ELF-1 (cell line): ENCODE measurements at regions not wholly inside any gene's neighbourhood (a gene's known extent, or its start where the extent isn't known, plus 50 kb on each side); places are given as distances from the start of the nearest gene placed in this dataset.

Experiments used
- DNase-seq: peaks from one replicate; pipeline ENCODE4 v3.0.0-alpha.2; 2016; ENCODE audit warnings: low read depth, low spot score

DNA sequence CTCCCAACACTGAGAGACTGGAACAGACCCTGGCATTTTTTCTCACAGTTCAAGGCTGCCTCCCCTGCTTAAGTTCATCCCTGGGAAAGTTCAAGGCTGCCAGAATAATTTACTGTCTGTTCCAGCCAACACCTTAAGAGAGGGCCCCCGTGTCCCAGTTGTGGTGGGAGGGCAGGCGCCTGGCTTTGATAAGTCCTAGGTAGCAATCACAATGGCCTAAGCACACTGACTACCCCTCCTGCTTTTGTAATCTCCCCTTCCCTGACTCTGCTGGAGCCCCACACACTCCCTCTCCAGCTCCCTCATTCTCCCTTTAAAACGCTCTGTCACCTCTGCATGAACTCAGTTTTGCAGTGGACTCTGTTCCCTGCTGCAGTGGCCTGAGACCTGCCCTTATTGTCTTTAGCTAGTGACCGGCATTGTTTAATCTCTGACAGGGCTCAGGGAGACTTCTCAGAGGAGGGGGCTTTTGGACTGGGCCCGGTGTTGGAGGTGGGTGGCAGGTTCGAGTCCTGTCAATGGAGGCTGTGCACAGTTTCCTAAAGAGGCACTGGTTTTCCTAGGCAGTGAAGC lies 507.2 kb downstream of the TBC1D22A start:
- DNase-seq = no peak

GRCh38 chr22:47267513-47268282 lies 505.2 kb downstream of the TBC1D22A start:
- no peak for DNase-seq

DNA sequence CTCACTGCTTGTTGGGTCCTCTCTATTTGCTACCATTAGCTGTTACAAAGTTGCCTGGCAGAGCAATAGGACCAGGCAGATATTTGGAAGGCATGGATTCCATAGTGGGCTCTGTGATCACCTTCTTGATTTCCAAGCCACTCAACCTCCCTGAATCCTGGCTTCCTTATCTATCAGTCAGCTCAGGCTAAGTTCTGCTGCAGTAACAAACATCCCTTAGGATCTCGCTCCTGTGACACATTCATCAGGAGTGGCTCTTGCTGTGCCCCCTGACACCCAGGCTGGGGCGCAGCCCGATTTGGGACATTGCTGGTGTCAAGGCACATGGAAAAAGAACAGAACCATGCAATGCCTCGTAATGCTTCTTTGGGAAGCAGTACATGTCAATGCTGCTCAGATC lies 503.9 kb downstream of the TBC1D22A start:
- DNase-seq = no peak

- DNase-seq = no peak
Observed at GRCh38 chr22:47260551-47260950, 498.1 kb downstream of the TBC1D22A start.

DNA sequence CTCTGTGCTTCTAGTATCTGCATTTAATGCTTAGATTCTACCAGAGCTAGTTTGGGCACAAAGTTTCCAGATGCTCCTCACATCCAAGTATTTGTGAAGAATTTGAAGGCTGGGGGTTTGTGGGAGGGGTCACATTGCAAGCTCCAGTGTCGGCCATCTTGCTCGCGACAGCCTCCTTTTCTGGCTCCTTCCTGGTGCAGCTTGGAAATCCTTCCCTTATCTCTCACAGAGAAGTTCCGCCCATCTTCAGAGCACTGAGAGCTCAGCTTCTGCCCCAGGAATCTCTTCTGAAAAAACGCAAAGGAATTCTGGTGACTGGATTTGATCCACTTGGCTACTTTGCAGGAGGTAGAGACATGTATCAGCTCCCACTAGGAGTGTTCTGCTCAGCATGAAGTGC lies 497.5 kb downstream of the TBC1D22A start:
- no peak for DNase-seq

DNA sequence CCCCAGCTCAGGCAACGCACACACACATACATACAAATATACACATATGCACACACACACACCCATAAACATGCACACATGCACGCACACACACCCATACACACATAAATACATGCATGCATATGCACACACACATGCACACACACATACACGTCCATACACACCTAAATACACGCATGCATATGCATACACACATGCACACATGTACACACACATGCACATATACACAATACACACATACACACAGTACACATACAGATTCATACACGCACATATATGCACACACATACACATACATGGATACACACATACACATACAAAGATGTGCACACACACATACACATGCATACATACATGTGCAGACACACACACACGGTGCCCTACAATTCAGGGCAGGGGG lies 496.6 kb downstream of the TBC1D22A start:
- DNase-seq = no peak

DNA sequence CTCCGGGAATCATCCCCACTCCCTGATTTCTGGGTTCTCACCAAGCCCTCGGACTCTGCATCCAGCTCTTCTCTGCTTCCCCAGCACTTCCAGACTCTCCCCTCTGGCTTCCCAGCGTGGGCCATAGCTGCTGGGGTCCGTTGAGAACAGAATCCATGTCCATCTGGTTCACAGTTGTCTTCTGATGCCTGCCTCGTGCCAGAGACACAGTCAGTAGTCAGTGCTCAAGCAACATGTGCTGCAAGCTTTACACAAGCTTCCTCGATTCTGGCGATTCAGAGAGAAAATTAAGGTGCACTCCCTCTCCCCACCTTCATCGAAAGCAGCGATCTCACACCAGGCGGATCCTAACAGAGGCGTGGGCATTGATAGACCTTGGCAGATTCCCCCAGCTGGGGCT lies 495.5 kb downstream of the TBC1D22A start:
- DNase-seq = no peak

- DNase-seq = no peak
Observed at GRCh38 chr22:47257566-47257965, 495.1 kb downstream of the TBC1D22A start.

GRCh38 chr22:47251911-47252310 lies 489.5 kb downstream of the TBC1D22A start:
- DNase-seq = no peak

DNA sequence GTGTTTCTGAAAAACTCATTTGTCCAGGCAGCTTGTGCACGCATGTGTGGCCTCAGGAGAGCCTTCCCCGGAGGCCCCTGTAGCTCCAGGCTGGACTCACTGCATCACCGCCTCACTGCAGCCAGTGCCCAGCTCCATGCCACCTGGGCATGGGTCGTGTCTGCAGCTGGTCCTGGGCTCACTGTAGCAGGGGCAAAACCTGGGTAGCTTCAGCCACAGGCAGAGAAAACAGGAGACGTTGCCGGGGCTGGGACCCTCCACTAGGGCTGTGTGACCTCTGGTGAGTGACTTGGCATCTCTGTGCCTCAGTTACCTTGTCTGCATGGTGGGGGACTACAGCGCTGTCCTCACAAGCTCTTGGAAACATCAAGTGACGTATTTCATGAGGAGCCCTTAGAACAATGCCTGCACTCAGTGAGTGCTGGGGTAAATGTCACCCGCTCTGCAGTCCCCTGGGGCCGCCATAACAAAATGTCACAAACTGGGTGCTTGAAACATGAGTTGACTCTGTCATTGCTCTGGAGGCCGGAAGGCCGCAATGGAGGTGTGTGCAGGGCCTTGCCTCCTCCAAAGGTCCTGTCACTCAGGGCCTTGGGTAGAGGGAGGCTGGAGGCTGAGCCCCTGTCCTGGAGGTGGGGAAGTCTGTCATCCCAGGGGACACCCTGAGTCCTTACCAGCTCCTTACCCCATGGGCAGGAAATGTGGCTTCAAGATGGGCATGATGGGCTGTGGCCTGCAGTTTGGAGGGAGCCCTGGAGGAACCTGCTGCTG lies 488.7 kb downstream of the TBC1D22A start:
- no peak for DNase-seq

DNA sequence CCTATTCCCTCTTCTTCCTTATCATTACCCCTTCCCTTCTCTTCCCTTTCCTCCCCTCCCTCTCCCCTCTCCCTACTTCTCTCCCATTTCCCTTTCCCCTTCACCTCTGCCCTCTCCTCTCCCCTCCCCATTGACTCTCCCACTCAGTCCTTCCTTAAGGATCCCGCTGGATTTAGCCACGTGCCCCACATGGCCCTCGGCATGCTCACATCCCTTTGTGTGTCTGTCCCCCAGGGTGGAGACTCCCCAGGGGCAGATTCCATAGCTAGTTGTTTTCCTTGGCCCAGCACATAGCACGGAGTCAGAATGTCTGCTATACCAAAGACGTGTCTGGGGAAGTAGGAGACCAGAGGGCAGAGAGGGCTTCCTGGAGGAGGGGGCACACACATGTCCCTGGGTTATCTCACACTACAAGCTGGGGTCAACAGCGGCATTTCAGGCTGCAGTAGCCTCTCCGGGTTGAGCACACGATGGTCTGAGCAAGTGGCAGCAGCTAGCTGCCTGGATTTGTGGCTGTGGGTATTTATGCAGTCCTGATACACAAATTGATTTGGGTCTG lies 487.0 kb downstream of the TBC1D22A start:
- DNase-seq = peak; percentile 18

DNA sequence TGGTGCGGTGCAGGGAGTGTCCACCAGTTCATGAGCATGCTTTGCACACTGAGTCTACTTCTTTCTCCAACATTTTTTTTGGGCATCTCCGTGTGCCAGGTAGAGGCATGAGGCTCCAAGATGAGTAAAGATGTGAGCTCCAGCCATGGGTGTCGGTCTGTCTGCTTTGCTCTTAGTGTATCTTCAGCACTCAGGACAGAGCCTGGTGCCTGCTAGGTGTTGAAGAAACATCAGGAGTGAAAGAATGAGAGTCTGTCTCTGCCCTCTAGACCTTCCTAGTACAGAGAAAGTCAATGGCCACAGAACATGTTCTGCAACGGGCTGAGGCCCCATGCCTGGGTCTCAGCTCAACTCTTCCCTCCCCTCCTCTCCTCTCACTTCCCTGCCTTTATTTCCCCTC lies 486.5 kb downstream of the TBC1D22A start:
- no peak for DNase-seq

- DNase-seq = no peak
Observed at GRCh38 chr22:47247579-47248240, 485.3 kb downstream of the TBC1D22A start.

DNA sequence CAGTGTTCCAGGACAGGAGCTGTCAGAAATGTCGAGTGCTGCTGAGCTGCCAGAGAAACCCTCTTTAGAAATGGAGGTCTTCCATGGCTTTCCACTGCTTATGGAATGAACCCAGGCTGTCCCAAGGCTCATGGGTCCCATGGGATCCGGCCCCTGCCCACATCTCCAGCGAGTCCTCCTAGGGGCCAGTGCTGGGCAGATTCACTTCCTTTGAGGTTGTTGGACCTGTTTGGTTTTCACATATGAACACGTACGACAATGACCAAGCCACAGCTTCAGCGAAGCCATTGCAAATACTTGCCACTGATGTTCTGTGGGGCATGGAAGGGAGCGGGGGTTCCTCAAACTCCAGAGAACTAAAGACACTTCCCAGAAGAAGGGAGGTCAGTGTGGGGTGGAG lies 483.3 kb downstream of the TBC1D22A start:
- no peak for DNase-seq

DNA sequence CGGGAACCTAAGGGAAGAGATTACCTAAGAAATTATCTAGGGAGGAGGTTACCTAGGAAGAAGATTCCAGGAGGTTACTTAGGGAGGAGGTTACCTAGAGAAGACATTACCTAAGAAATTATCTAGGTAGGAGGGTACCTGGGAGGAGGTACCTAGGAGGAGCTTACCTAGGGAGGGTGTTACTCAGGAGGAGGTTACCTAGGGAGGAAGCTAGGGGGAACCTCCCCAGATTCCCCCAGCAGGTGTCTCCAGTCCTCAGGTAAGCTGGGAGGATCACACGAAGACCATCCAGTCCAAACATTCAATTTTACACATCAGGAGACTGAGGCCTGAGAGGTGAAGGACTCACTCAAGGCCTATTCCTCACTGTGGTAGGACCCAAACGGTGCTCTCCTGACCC lies 482.8 kb downstream of the TBC1D22A start:
- DNase-seq = no peak

DNA sequence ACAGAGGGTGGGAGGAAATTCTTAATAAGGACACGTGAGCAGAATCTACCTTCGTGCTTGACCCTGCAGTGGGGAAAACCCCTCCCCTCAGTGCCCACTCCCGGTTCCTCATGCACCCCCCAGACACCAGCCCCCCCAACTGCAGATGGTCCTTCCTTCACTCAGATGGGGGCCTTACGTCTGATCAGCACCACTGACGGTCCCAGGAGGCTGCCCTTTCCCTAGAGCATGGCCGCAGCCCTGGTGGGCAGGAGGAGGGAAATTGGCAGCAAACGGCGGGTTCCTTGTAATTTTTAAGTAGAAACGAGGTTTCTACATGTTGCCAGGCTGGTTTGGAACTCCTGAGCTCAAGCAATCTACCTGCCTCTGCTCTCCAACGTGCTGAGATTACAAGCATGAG lies 477.7 kb downstream of the TBC1D22A start:
- DNase-seq = no peak

DNA sequence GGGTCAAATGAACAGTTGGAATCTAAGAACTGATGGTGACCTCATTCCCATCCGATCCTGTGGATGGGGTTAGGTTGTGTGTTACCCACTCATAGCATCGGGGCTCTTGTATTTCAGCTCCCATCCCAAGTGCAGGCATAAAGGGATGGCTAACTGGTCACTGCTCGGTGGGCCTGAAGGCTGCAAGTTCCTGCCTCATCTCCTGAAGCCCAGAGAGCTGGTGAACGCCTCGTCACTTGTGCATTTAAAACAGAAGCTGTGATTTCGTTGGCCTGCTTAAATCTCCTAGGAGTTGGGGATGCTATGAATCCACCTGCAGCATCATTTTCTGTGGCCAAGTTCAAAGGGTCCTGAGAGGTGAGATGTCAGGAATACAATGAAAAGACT lies 477.0 kb downstream of the TBC1D22A start:
- DNase-seq = no peak

DNA sequence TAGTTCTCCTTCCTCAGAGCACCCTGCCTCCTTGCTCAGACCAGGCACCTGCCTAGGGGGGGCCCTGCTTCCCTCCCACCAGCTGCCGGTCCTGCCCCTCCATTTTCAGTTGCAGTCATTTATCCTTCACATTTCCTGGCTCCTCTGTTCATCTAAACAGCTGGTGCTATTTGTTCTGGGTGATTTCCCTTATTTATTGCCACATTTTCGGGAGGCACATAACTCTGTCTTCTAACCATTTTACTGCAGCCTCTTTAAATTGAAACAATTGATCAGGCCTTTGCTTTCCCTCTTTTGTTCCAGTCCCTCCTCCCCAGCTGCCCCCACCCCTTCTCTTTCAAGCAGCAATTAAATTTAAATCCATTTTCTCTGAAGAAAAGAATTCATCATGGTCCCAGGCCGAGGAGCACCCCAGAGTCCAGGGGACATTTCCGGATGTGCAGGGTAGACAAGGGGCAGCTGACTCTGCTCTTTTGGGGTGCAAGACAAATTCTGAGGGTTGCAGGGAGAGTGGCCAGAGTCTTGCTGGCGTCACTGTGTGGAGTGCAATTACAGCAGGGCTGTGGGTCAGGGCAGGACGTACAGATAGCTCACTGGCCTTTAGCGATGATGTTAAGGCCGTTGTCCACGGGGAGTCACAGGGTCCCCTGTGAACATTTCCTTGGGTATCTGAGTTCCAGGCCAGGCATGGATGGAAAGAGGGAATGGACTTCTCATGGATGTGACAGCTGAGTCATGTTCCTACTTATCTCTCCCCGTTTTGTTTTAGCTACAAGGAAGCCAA lies 476.4 kb downstream of the TBC1D22A start:
- DNase-seq = no peak

DNA sequence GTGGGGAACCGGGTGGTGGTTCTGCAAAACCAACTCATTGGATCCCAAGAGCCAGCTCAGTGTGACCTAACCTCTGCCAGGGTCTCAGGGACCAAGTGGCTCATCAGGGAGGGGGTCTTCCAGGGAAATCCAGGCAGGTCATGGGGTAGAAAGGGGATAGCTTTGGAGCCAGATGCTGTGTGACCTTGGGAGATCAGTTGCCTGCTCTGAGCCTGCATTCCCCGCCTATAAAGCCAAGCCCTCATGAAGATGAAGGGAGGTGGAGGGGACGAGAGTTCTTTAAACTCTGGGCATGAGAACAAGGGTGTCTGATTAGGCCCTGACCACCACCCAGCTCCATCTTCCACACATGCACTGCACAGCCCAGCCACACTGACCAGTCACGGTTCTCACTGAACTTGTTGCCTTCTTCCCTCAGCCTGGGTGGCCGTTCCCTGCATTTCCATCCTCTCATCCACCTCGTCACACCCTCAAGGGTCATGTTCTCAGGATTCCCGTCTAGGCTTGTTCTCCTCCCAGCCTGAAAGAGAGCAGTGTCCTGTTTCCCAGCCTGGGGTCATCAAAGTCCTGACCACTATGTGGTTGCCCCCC lies 475.5 kb downstream of the TBC1D22A start:
- no peak for DNase-seq

GRCh38 chr22:47236718-47237117 lies 474.3 kb downstream of the TBC1D22A start:
- no peak for DNase-seq

- no peak for DNase-seq
Observed at GRCh38 chr22:47236161-47236560, 473.7 kb downstream of the TBC1D22A start.
